ENCODE measurements at regions not wholly inside any gene's neighbourhood (a gene's known extent, or its start where the extent isn't known, plus 50 kb on each side); places are given as distances from the start of the nearest gene placed in this dataset.

DNA sequence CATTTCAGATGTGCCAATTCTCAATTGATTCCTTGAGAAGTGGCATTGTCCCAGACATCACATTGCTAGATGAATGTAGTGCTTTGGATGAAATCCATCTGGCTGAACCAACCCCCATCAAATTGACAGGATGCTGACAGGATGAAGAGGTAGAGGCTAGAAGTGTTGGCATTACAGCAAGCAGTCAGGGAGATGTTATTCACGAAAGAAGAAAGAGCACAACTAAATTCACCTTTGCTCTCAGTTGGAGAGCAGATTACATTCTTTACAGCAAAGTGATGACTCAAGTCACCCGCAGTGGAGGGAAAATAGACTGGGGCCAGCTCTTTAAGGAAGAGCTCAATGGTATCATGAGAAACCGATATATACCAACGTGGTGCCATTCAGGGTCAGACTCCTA, 259.6 kb downstream of the C4orf33 start:
- Histone ChIP-seq H3K4me1 (ENCODE audit: low read length) (peaks cover 8% of the 10 kb centered on the region), H3K4me3 (ENCODE audit: low read length) (no peak overlapping the region), H3K9ac (ENCODE audit: low read length) (no peak overlapping the region), H3K79me2 (ENCODE audit: low read length) (no peaks in the 10 kb centered on the region), H3K4me2 (ENCODE audit: low read length) (no peak overlapping the region), H4K20me1 (ENCODE audit: insufficient read depth, low read length) (no peaks in the 10 kb centered on the region), H2AFZ (ENCODE audit: low read depth, low read length) (no peak overlapping the region), H3K27ac (ENCODE audit: low read length) (no peak overlapping the region), H3K27me3 (ENCODE audit: low read depth, low read length) (no peaks in the 10 kb centered on the region), H3K9me3 (ENCODE audit: insufficient read depth, low read length) (no peaks in the 10 kb centered on the region), H3K36me3 (replicated peaks; ENCODE audit: low read depth, low read length) (no peaks in the 10 kb centered on the region)
- TF ChIP-seq, protein P1, sequence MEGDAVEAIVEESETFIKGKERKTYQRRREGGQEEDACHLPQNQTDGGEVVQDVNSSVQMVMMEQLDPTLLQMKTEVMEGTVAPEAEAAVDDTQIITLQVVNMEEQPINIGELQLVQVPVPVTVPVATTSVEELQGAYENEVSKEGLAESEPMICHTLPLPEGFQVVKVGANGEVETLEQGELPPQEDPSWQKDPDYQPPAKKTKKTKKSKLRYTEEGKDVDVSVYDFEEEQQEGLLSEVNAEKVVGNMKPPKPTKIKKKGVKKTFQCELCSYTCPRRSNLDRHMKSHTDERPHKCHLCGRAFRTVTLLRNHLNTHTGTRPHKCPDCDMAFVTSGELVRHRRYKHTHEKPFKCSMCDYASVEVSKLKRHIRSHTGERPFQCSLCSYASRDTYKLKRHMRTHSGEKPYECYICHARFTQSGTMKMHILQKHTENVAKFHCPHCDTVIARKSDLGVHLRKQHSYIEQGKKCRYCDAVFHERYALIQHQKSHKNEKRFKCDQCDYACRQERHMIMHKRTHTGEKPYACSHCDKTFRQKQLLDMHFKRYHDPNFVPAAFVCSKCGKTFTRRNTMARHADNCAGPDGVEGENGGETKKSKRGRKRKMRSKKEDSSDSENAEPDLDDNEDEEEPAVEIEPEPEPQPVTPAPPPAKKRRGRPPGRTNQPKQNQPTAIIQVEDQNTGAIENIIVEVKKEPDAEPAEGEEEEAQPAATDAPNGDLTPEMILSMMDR (IDR thresholded peaks at IDR 0.05; ENCODE audit: low read depth, low read length): no peak
- TF ChIP-seq EZH2phosphoT487 (IDR thresholded peaks at IDR 0.05; ENCODE audit: low read depth): no peak

DNA sequence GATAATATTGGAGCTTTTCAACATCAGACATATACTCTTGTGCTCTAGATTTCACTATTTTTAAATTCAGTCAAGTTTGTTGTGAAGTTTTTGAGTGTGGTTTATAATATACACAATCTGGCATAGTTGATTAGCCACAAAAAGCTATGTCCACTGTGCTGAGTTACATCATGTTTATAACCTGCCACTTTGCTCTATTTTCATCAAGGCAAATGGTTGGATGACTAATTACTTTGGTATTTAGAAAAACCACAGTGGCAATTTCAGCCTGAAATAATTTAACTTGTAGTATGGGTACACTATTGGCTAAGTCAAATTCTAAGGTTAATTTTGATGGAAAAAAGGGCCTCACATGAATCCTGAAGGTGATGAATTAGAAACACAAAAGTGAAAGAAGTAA, 262.6 kb downstream of the C4orf33 start:
- Histone ChIP-seq H2AFZ (ENCODE audit: low read depth, low read length) (no peak overlapping the region), H3K27ac (ENCODE audit: low read length) (no peak overlapping the region), H3K9me3 (ENCODE audit: insufficient read depth, low read length) (no peaks in the 10 kb centered on the region), H3K27me3 (ENCODE audit: low read depth, low read length) (0 out of 2 replicates have a peak, but pooled peaks cover 3% of the 10 kb centered on the region), H3K4me1 (ENCODE audit: low read length) (peaks cover 16% of the 10 kb centered on the region), H3K4me3 (ENCODE audit: low read length) (no peak overlapping the region), H3K79me2 (ENCODE audit: low read length) (no peaks in the 10 kb centered on the region), H3K4me2 (ENCODE audit: low read length) (no peak overlapping the region), H4K20me1 (ENCODE audit: insufficient read depth, low read length) (no peaks in the 10 kb centered on the region), H3K9ac (ENCODE audit: low read length) (no peak overlapping the region), H3K36me3 (replicated peaks; ENCODE audit: low read depth, low read length) (no peaks in the 10 kb centered on the region)
- TF ChIP-seq EZH2phosphoT487 (IDR thresholded peaks at IDR 0.05; ENCODE audit: low read depth): no peak
- TF ChIP-seq, protein P1 (IDR thresholded peaks at IDR 0.05; ENCODE audit: low read depth, low read length): no peak

DNA sequence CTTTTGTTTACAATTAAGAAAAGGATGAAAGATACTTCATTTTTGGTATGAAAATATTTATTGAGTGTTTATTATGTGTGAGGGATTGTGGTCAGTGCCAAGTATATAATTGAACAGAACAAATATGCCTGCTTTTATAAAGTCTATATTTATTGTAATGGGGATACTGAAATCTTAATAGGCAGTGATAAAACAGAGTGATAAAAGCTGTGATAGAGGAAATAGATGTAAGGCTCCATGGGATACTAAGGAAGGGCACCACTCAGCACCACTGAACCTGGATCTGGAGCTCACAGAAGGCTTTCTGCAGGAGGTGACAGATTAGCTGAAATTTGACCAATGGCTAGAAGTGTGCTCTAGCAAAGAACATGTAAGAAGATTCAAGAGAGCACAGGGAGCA, 263.5 kb downstream of the C4orf33 start:
- no peaks in the 10 kb centered on the region for H3K9me3 ChIP-seq (ENCODE audit: insufficient read depth, low read length)
- H3K4me3 ChIP-seq (ENCODE audit: low read length): no peak overlapping the region
- H3K4me1 ChIP-seq (ENCODE audit: low read length): peaks cover 22% of the 10 kb centered on the region
- TF ChIP-seq, protein P1 (IDR thresholded peaks at IDR 0.05; ENCODE audit: low read depth, low read length): no peak
- no peak for TF ChIP-seq EZH2phosphoT487 (IDR thresholded peaks at IDR 0.05; ENCODE audit: low read depth)
- H3K9ac ChIP-seq (ENCODE audit: low read length): no peak overlapping the region
- H3K27ac ChIP-seq (ENCODE audit: low read length): no peak overlapping the region
- no peaks in the 10 kb centered on the region for H3K36me3 ChIP-seq (replicated peaks; ENCODE audit: low read depth, low read length)
- H4K20me1 ChIP-seq (ENCODE audit: insufficient read depth, low read length): no peaks in the 10 kb centered on the region
- H3K27me3 ChIP-seq (ENCODE audit: low read depth, low read length): 0 out of 2 replicates have a peak, but pooled peaks cover 3% of the 10 kb centered on the region
- H2AFZ ChIP-seq (ENCODE audit: low read depth, low read length): no peak overlapping the region
- no peak overlapping the region for H3K4me2 ChIP-seq (ENCODE audit: low read length)
- no peaks in the 10 kb centered on the region for H3K79me2 ChIP-seq (ENCODE audit: low read length)

DNA sequence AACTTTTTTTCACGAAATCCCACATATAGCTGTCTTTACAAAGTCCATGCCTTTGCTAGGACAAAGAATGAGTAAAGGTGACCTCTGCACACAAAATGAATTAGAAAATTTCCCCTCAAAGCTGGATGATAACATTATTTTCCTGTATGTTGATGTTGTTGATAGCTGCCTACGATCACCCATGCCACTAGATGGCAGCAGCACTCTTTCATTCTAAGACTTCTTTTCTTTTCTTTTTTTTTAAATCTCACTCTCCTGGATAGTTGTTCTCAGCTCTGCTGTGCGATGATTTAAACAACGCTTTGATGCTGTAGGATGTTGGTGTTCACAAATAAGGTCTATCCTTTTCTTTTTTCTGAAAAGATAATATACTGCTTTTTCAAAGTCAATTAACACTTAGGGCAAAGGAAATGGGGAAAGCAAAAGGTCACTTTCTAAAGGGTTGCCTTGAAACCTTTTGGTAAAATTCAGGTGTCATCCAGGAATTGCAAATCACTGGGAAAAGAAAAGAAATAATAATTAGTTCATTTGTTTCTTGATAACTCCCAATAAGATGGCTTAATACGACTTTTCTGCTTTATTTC, 266.8 kb downstream of the C4orf33 start:
- Histone ChIP-seq H3K4me1 (ENCODE audit: low read length) (peaks cover 35% of the 10 kb centered on the region), H3K4me2 (ENCODE audit: low read length) (peak overlapping the region; percentile 63)
- no peak for TF ChIP-seq EZH2phosphoT487 (IDR thresholded peaks at IDR 0.05; ENCODE audit: low read depth)
- TF ChIP-seq, protein P1 (IDR thresholded peaks at IDR 0.05; ENCODE audit: low read depth, low read length): peak; percentile 91

More for the DNA sequence above, 266.8 kb downstream of the C4orf33 start:
- H3K79me2 ChIP-seq (ENCODE audit: low read length): no peaks in the 10 kb centered on the region
- H2AFZ ChIP-seq (ENCODE audit: low read depth, low read length): no peak overlapping the region
- 0 out of 2 replicates have a peak, but pooled peaks cover 3% of the 10 kb centered on the region for H3K27me3 ChIP-seq (ENCODE audit: low read depth, low read length)
- H3K9ac ChIP-seq (ENCODE audit: low read length): no peak overlapping the region
- H3K27ac ChIP-seq (ENCODE audit: low read length): no peak overlapping the region
- H3K36me3 ChIP-seq (replicated peaks; ENCODE audit: low read depth, low read length): no peaks in the 10 kb centered on the region
- peak overlapping the region; percentile 17; the same call in 1 of the 2 replicates for H3K4me3 ChIP-seq (ENCODE audit: low read length)
- no peaks in the 10 kb centered on the region for H3K9me3 ChIP-seq (ENCODE audit: insufficient read depth, low read length)
- H4K20me1 ChIP-seq (ENCODE audit: insufficient read depth, low read length): no peaks in the 10 kb centered on the region

All from OCI-LY3 (cell line).